CD4-positive, alpha-beta T cell (primary cell): ENCODE measurements at regions not wholly inside any gene's neighbourhood (a gene's known extent, or its start where the extent isn't known, plus 50 kb on each side); places are given as distances from the start of the nearest gene placed in this dataset.

Experiments used
- ATAC-seq: fragments of 200-7000 bp; cut with Tn5 transposase; one replicate; pipeline ENCODE4 v1.10.0; 2022; ENCODE audit warnings: mild to moderate bottlenecking; ENCODE audit not compliant: poor library complexity
- CTCF ChIA-PET: fragments of 350-600 bp; sonication (Branson Sonifier 250); formaldehyde crosslinking; loops from one replicate; lab custom pipeline; 2021; ENCODE audit warnings: antibody characterized with exemption, inconsistent platforms; lab: Charles Lee
- POLR2A ChIA-PET: fragments of 350-600 bp; sonication (Branson Sonifier 250); formaldehyde crosslinking; loops from one replicate; lab custom pipeline; 2021; ENCODE audit warnings: antibody characterized with exemption, inconsistent platforms; lab: Charles Lee
- DNase-seq, 14 experiments: peaks; one replicate each; pipeline ENCODE4 v3.0.0-alpha.2; 2013 to 2020; ENCODE audit warnings: mixed read lengths in 2 of 14
- H3K27ac ChIP-seq, 2 donors: one replicate each; pipeline versions ENCODE4 v1.5.1 to v1.7.0; 2013; ENCODE audit warnings: low read length in 2 of 2, low read depth in 1 of 2, mild to moderate bottlenecking in 1 of 2
- H3K27me3 ChIP-seq, 2 experiments: 1 replicate in 1 of 2; 2 replicates in 1 of 2; pipeline versions ENCODE4 v1.6.1 to v1.7.0; 2013; ENCODE audit warnings: low read length in 2 of 2, control low read depth in 1 of 2, mild to moderate bottlenecking in 1 of 2, moderate library complexity in 1 of 2; ENCODE audit not compliant: insufficient read depth in 2 of 2, control insufficient read depth in 1 of 2
- H3K36me3 ChIP-seq: one replicate; pipeline ENCODE4 v1.6.1; 2013; ENCODE audit warnings: low read length, control low read depth; ENCODE audit not compliant: insufficient read depth
- H3K4me1 ChIP-seq: one replicate; pipeline ENCODE4 v1.6.1; 2013; ENCODE audit warnings: low read length, control low read depth; ENCODE audit not compliant: insufficient read depth
- H3K4me3 ChIP-seq: one replicate; pipeline ENCODE4 v1.5.1; 2013; ENCODE audit warnings: mild to moderate bottlenecking, low read length, moderate library complexity
- H3K9me3 ChIP-seq, 2 experiments: 1 replicate in 1 of 2; 2 replicates in 1 of 2; pipeline versions ENCODE4 v1.6.1 to v1.7.0; 2013; ENCODE audit warnings: low read length in 2 of 2, mild to moderate bottlenecking in 2 of 2, control low read depth in 1 of 2, moderate library complexity in 1 of 2; ENCODE audit not compliant: control insufficient read depth in 1 of 2, insufficient read depth in 1 of 2
- H3K27ac Mint-ChIP-seq: one replicate; pipeline ENCODE4 v1.8.0; 2020; ENCODE audit warnings: mixed read lengths
- H3K27me3 Mint-ChIP-seq: one replicate; pipeline ENCODE4 v1.8.0; 2021; ENCODE audit warnings: mixed read lengths
- H3K36me3 Mint-ChIP-seq: one replicate; pipeline ENCODE4 v1.8.0; 2021; ENCODE audit warnings: low read depth, mixed read lengths
- H3K4me1 Mint-ChIP-seq: one replicate; pipeline ENCODE4 v1.8.0; 2021; ENCODE audit warnings: low read depth, mixed read lengths
- H3K4me3 Mint-ChIP-seq: one replicate; pipeline ENCODE4 v1.8.0; 2020; ENCODE audit warnings: mild to moderate bottlenecking, mixed read lengths
- H3K9me3 Mint-ChIP-seq: one replicate; pipeline ENCODE4 v1.8.0; 2020; ENCODE audit warnings: mixed read lengths
- CTCF ChIP-seq: fragments of 200-600 bp; IDR thresholded peaks from one replicate; pipeline ENCODE4 v1.8.0; 2022; ENCODE audit warnings: antibody characterized with exemption, mild to moderate bottlenecking
- intact Hi-C, 2 experiments: fragments of 100-400 bp; cut with DNase I in 1 of 2; cut with micrococcal nuclease in 1 of 2; formaldehyde crosslinking; loops; one replicate each; pipeline versions ENCODE4 v1.15.1 to v1.9.0; 2023 to 2025; cut with DNase I, micrococcal nuclease

DNA sequence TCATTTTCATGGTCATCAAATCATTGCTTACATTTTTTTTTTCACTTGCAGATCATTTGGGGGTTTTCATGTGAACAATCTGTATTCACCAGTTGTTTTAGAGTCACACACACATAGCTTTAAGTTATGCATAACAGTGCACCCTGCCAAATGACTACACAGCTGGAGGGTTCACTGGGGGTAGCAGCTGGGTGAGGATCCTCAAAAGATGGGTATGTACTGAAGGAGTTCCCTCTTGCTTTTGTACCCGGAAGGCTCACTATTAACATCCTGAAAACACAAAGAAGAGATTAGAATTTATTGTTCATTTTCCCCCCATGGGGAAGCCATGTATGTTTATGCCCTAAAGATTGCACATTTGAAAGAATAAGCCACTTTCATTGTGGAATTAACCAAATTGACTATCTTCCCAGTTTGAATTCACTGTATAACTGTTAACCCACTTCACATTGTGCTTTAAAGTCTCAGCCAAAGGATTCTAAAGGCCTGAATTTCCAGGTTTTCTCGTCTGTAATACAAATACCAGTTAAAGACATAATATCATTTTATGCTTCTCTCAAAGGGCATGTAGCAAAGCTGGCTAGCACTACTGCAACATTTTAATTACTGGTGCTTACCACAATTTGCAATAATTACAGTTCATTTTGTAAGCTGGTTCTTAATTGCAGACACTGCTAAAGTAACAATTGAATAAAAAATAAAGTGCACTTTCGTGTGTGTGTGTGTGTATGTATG lies 466.4 kb upstream of the MEF2C start:
- Mint-ChIP-seq H3K27me3 (no peaks in the 10 kb centered on the region), H3K36me3 (no peaks in the 10 kb centered on the region), H3K4me3 (no peak overlapping the region), H3K27ac (no peak overlapping the region), H3K9me3 (no peaks in the 10 kb centered on the region), H3K4me1 (no peaks in the 10 kb centered on the region)
- H3K27me3 ChIP-seq = no peaks in the 10 kb centered on the region
- H3K36me3 ChIP-seq = no peaks in the 10 kb centered on the region
- no peak for DNase-seq
- TF ChIP-seq CTCF = no peak
- intact Hi-C loops = no loop called here
- no peak overlapping the region for H3K27ac ChIP-seq
- CTCF ChIA-PET = interaction anchor here (0.5 kb wide), 1 partner anchor 21 kb away, joined by 3 read pairs; no protein-coding TSS in a partner anchor
- H3K4me3 ChIP-seq = no peak overlapping the region
- POLR2A ChIA-PET = no interaction called here
- no peaks in the 10 kb centered on the region for H3K4me1 ChIP-seq
- H3K9me3 ChIP-seq = no peaks in the 10 kb centered on the region
- no peak for ATAC-seq

GRCh38 chr5:89346573-89346972 lies 463.6 kb upstream of the MEF2C start:
- Histone ChIP-seq H3K4me1 (no peaks in the 10 kb centered on the region), H3K4me3 (no peak overlapping the region), H3K27me3 (no peaks in the 10 kb centered on the region), H3K36me3 (no peaks in the 10 kb centered on the region), H3K9me3 (no peaks in the 10 kb centered on the region), H3K27ac (no peak overlapping the region)
- H3K4me3 Mint-ChIP-seq = no peak overlapping the region
- H3K36me3 Mint-ChIP-seq = no peaks in the 10 kb centered on the region
- POLR2A ChIA-PET = no interaction called here
- H3K27me3 Mint-ChIP-seq = no peaks in the 10 kb centered on the region
- DNase-seq (no peak), ATAC-seq (no peak)
- no peak overlapping the region for H3K27ac Mint-ChIP-seq
- intact Hi-C loops = no loop called here
- CTCF ChIA-PET = no interaction called here
- no peaks in the 10 kb centered on the region for H3K4me1 Mint-ChIP-seq
- no peaks in the 10 kb centered on the region for H3K9me3 Mint-ChIP-seq
- TF ChIP-seq CTCF = no peak

GRCh38 chr5:89343666-89344065 lies 460.7 kb upstream of the MEF2C start:
- no peak overlapping the region for H3K4me3 Mint-ChIP-seq
- H3K27me3 ChIP-seq = no peaks in the 10 kb centered on the region
- H3K27ac Mint-ChIP-seq = no peak overlapping the region
- DNase-seq (peak in 2 of 14 experiments; percentile 2 to 4), ATAC-seq (no peak)
- no peak for TF ChIP-seq CTCF
- ChIA-PET CTCF (no interaction called here), POLR2A (no interaction called here)
- no peak overlapping the region for H3K27ac ChIP-seq
- H3K9me3 ChIP-seq = no peaks in the 10 kb centered on the region
- H3K27me3 Mint-ChIP-seq = no peaks in the 10 kb centered on the region
- no peaks in the 10 kb centered on the region for H3K9me3 Mint-ChIP-seq
- intact Hi-C loops = no loop called here
- H3K4me1 ChIP-seq = no peaks in the 10 kb centered on the region
- no peaks in the 10 kb centered on the region for H3K4me1 Mint-ChIP-seq
- H3K36me3 Mint-ChIP-seq = no peaks in the 10 kb centered on the region
- H3K36me3 ChIP-seq = no peaks in the 10 kb centered on the region
- no peak overlapping the region for H3K4me3 ChIP-seq
